ENCODE measurements at regions not wholly inside any gene's neighbourhood (a gene's known extent, or its start where the extent isn't known, plus 50 kb on each side); places are given as distances from the start of the nearest gene placed in this dataset.

- TF ChIP-seq CTCF (IDR thresholded peaks at IDR 0.05) = peak in 1 of 5 experiments; percentile 8
- no peak for TF ChIP-seq POLR2A (IDR thresholded peaks at IDR 0.05)
- no peak for TF ChIP-seq EP300 (IDR thresholded peaks at IDR 0.05)
Observed at GRCh38 chr4:184282895-184283654, 65.4 kb upstream of the ENPP6 start.
